GM12878 (cell line): ENCODE measurements at regions not wholly inside any gene's neighbourhood (a gene's known extent, or its start where the extent isn't known, plus 50 kb on each side); places are given as distances from the start of the nearest gene placed in this dataset.

Experiments
- ATAC-seq: fragments of 200-7000 bp; cut with Tn5 transposase; 3 replicates; pipeline ENCODE4 v1.9.1; 2020; ENCODE audit warnings: mild to moderate bottlenecking, moderate library complexity
- BruUV-seq: library from RNA; stranded (reverse); fragments of 400-500 nt; replicated peaks from 2 replicates; lab custom pipeline; 2021; lab: Mats Ljungman, UMichigan
- CTCF ChIA-PET: fragments of 300-600 bp; sonication (Branson Sonifier 250); formaldehyde crosslinking; extraction: SDS; loops from one replicate; lab custom pipeline; 2021; ENCODE audit warnings: inconsistent platforms; lab: Yijun Ruan, JAX
- POLR2A ChIA-PET: fragments of 350-600 bp; formaldehyde crosslinking; extraction: SDS; loops from one replicate; lab custom pipeline; 2021; ENCODE audit warnings: inconsistent platforms; lab: Charles Lee
- RAD21 ChIA-PET: fragments of 300-600 bp; sonication (Branson Sonifier 250); formaldehyde crosslinking; loops from one replicate; lab custom pipeline; 2023; ENCODE audit warnings: antibody characterized with exemption; ENCODE audit not compliant: unreplicated experiment; lab: Charles Lee
- SMC1A ChIA-PET: fragments of 300-600 bp; sonication (Branson Sonifier 250); formaldehyde crosslinking; loops from one replicate; lab custom pipeline; 2023; ENCODE audit not compliant: unreplicated experiment, uncharacterized antibody; lab: Charles Lee
- DNase-seq: peaks from one replicate; pipeline ENCODE4 v3.0.0-alpha.2; 2011; ENCODE audit warnings: low read depth, low spot score
- FAIRE-seq: peaks from 3 replicates; lab custom pipeline; 2011; peaks lifted over from hg19 to GRCh38; lab: Jason Lieb, UNC
- H2AFZ ChIP-seq: 2 replicates; pipeline ENCODE4 v1.6.0; 2011; ENCODE audit warnings: low read depth, low read length, control low read depth; ENCODE audit not compliant: control insufficient read depth
- H3K27ac ChIP-seq: 2 replicates; pipeline ENCODE4 v1.5.1; 2011; ENCODE audit warnings: control low read depth; ENCODE audit not compliant: control insufficient read depth, insufficient read depth
- H3K27me3 ChIP-seq, 2 experiments: replicated peaks in 1 of 2; 2 replicates each; pipeline versions ENCODE4 v1.6.0 to v1.6.1; 2011; ENCODE audit warnings: low read length in 1 of 2; ENCODE audit not compliant: control insufficient read depth in 2 of 2, insufficient read depth in 2 of 2
- H3K36me3 ChIP-seq, 2 experiments: 2 replicates each; pipeline ENCODE4 v1.5.1; 2011; ENCODE audit warnings: low read length in 1 of 2; ENCODE audit not compliant: control insufficient read depth in 2 of 2, insufficient read depth in 2 of 2
- H3K4me1 ChIP-seq: 2 replicates; pipeline ENCODE4 v1.6.1; 2011; ENCODE audit warnings: mild to moderate bottlenecking, low read length, moderate library complexity, mixed read lengths; ENCODE audit not compliant: control insufficient read depth, insufficient read depth
- H3K4me2 ChIP-seq: 2 replicates; pipeline ENCODE4 v1.6.0; 2011; ENCODE audit warnings: control low read depth; ENCODE audit not compliant: control insufficient read depth, insufficient read depth
- H3K4me3 ChIP-seq: fragments of 200-600 bp; sonication (generic); 2 replicates; pipeline ENCODE4 v1.5.1; 2016
- H3K79me2 ChIP-seq: 2 replicates; pipeline ENCODE4 v1.6.0; 2011; ENCODE audit warnings: low read length; ENCODE audit not compliant: control insufficient read depth, insufficient read depth
- H3K9ac ChIP-seq: 2 replicates; pipeline ENCODE4 v1.8.0; 2011; ENCODE audit warnings: low read length, control low read depth, mixed read lengths; ENCODE audit not compliant: control insufficient read depth, insufficient read depth
- H3K9me3 ChIP-seq: replicated peaks from 3 replicates; pipeline ENCODE4 v1.5.1; 2011; ENCODE audit warnings: mild to moderate bottlenecking, low read length; ENCODE audit not compliant: control insufficient read depth, insufficient read depth
- H4K20me1 ChIP-seq: 2 replicates; pipeline ENCODE4 v1.6.0; 2011; ENCODE audit not compliant: control insufficient read depth, insufficient read depth
- ATF7 ChIP-seq: fragments of 450-650 bp; IDR thresholded peaks from 2 replicates; pipeline ENCODE4 v1.6.1; 2016; ENCODE audit warnings: low read depth, mild to moderate bottlenecking
- BHLHE40 ChIP-seq, 2 experiments: fragments of 450-650 bp in 1 of 2; IDR thresholded peaks; 2 replicates each; pipeline ENCODE4 v1.6.1; 2011 to 2017; ENCODE audit warnings: low read depth in 2 of 2, borderline replicate concordance in 1 of 2, improper control_type of control experiment in 1 of 2, low read length in 1 of 2, mild to moderate bottlenecking in 1 of 2
- DPF2 ChIP-seq: fragments of 450-650 bp; IDR thresholded peaks from 2 replicates; pipeline ENCODE4 v1.6.1; 2017; ENCODE audit warnings: mild to moderate bottlenecking
- RBBP5 ChIP-seq: fragments of 200-600 bp; sonication (generic); conservative IDR thresholded peaks from 2 replicates; pipeline ENCODE4 v1.6.1; 2016
- RELA ChIP-seq: fragments of 450-650 bp; IDR thresholded peaks from 2 replicates; pipeline ENCODE4 v1.8.0; 2014; ENCODE audit warnings: borderline replicate concordance; ENCODE audit not compliant: partially characterized antibody
- SMARCA5 ChIP-seq: fragments of 450-650 bp; IDR thresholded peaks from 2 replicates; pipeline ENCODE4 v1.6.1; 2017; ENCODE audit warnings: mild to moderate bottlenecking
- TCF7 ChIP-seq: IDR thresholded peaks from 2 replicates; pipeline ENCODE4 v1.6.1; 2014; ENCODE audit warnings: antibody characterized with exemption, borderline replicate concordance
- YY1 ChIP-seq: IDR thresholded peaks from 2 replicates; pipeline ENCODE4 v1.6.1; 2011; ENCODE audit warnings: low read depth, mild to moderate bottlenecking, low read length
- WGBS: methylation state at CpG from one replicate; pipeline ENCODE4 v1.1.6; 2016; ENCODE audit warnings: low lambda C conversion rate; ENCODE audit not compliant: insufficient replicate concordance, insufficient coverage; ENCODE audit errors: missing lambda C conversion rate; 5-methylcytosine and 5-hydroxymethylcytosine counted together
- in situ Hi-C: fragments of 300-500 bp; cut with MboI; formaldehyde crosslinking; loops from 9 replicates; pipeline ENCODE4 v1.14.3; 2018; ENCODE audit warnings: mixed read lengths
- intact Hi-C: fragments of 100-400 bp; cut with micrococcal nuclease; formaldehyde crosslinking; loops from one replicate; pipeline ENCODE4 v1.14.2; 2022; ENCODE audit not compliant: unreplicated experiment
- TF ChIP-seq, protein P1 (sequence below): fragments of 450-650 bp; IDR thresholded peaks from 2 replicates; pipeline ENCODE4 v1.6.1; 2017; ENCODE audit warnings: antibody characterized with exemption, mild to moderate bottlenecking, moderate library complexity
- TF ChIP-seq, protein P2 (sequence below): IDR thresholded peaks from 2 replicates; pipeline ENCODE4 v1.6.1; 2011; ENCODE audit warnings: borderline replicate concordance, low read depth, mild to moderate bottlenecking, moderate library complexity, mixed read lengths, low read length; ENCODE audit not compliant: insufficient read depth; ENCODE audit errors: extremely low read length

DNA sequence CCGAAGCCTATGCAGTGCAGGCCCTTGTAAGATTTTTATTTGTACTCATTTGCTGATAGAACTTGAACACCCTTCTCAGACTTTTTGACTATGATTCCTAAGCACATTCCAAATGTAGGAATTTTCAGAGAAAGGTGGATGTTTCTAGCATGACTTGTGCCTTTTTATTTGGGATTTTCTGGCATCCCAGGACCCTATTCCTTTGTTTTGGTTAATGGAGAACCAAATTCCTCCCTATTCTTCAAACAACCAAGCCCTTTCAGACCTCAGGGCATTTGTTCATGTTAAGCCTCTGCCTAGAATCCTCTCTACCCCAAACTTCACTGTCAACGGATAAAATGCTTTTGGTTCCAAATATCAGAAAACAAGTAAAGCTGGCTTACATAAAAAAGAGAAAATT, 371.1 kb downstream of the DDX10 start (continued):
- TF ChIP-seq, protein P1, sequence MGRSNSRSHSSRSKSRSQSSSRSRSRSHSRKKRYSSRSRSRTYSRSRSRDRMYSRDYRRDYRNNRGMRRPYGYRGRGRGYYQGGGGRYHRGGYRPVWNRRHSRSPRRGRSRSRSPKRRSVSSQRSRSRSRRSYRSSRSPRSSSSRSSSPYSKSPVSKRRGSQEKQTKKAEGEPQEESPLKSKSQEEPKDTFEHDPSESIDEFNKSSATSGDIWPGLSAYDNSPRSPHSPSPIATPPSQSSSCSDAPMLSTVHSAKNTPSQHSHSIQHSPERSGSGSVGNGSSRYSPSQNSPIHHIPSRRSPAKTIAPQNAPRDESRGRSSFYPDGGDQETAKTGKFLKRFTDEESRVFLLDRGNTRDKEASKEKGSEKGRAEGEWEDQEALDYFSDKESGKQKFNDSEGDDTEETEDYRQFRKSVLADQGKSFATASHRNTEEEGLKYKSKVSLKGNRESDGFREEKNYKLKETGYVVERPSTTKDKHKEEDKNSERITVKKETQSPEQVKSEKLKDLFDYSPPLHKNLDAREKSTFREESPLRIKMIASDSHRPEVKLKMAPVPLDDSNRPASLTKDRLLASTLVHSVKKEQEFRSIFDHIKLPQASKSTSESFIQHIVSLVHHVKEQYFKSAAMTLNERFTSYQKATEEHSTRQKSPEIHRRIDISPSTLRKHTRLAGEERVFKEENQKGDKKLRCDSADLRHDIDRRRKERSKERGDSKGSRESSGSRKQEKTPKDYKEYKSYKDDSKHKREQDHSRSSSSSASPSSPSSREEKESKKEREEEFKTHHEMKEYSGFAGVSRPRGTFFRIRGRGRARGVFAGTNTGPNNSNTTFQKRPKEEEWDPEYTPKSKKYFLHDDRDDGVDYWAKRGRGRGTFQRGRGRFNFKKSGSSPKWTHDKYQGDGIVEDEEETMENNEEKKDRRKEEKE: no peak
- TF ChIP-seq, all 136 proteins: peak for 0

DNA sequence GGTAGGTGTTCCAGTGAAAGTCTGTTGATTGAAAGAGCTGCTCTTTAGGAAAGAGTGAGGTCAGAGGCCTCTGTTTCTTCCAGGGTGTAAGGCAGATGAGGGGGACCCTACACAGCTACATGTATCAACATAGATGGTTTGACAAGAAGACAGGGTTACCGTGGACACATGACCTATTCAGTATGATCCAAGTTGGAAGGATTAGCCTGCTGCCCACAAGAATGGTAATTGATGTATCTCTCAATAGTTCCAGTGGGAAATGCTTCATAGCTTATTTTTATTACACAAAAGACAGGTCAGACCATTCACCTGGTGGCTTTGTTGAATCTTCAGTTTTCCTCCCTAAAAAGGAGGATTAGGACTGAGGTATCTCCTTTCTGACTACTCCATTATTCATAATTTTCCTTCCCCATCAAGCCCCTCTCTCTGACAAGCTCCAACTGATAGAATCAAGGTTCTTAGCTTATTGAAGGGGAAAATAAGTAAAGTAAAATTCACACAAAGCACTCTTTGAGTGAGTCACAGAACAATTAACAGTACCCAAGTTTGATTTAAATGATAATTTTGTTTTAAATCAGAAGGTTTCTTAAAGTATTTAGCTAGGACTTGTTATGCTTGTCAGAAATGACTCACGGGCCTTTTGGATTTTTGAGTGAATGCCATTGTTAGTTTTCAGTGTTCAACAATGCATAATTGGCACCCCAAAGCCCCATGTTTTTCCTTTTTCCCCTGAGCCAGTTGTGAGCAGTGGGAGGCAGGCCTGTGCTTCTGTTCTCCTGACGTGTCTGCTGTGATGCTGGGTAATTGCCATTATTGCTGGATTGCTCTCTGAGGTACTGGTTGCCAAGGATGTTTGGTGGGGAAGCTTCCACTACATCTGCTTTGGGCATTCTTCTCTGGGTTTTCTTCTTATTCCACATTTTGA, 373.2 kb downstream of the DDX10 start:
- Histone ChIP-seq H3K79me2 (no peaks in the 10 kb centered on the region), H3K27me3 (no peaks in the 10 kb centered on the region; a peak in 2 of 4 replicates), H3K4me2 (no peak overlapping the region), H3K9ac (no peak overlapping the region), H3K27ac (no peak overlapping the region), H3K4me3 (no peak overlapping the region), H3K9me3 (no peaks in the 10 kb centered on the region), H4K20me1 (no peaks in the 10 kb centered on the region), H3K4me1 (no peaks in the 10 kb centered on the region), H2AFZ (no peak overlapping the region), H3K36me3 (no peaks in the 10 kb centered on the region)
- in situ Hi-C loops: no loop called here
- TF ChIP-seq YY1: no peak
- TF ChIP-seq, protein P2, sequence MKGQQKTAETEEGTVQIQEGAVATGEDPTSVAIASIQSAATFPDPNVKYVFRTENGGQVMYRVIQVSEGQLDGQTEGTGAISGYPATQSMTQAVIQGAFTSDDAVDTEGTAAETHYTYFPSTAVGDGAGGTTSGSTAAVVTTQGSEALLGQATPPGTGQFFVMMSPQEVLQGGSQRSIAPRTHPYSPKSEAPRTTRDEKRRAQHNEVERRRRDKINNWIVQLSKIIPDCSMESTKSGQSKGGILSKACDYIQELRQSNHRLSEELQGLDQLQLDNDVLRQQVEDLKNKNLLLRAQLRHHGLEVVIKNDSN: no peak
- no peak for TF ChIP-seq SMARCA5
- TF ChIP-seq RELA: no peak
- no peak for TF ChIP-seq TCF7
- no peak for TF ChIP-seq ATF7
- no peak for TF ChIP-seq BHLHE40 (IDR thresholded peaks at IDR 0.05; ENCODE audit: borderline replicate concordance in 1 of 2, low read depth in 2 of 2, low read length in 1 of 2)
- no peak for TF ChIP-seq DPF2
- TF ChIP-seq RBBP5: no peak
- ChIA-PET CTCF (no interaction called here), RAD21 (no interaction called here), SMC1A (no interaction called here), POLR2A (no interaction called here)
- ATAC-seq (no peak), FAIRE-seq (no peak), DNase-seq (no peak)
- 24% methylated on average over 3 of the region's 3 CpGs for WGBS
- no TSS peak for BruUV-seq
- intact Hi-C loops: no loop called here
